Neural progenitor cell (in vitro differentiated cells): ENCODE measurements at regions not wholly inside any gene's neighbourhood (a gene's known extent, or its start where the extent isn't known, plus 50 kb on each side); places are given as distances from the start of the nearest gene placed in this dataset.
"Not testable (repeated sequence)": the region's sequence is repeated elsewhere in the genome, so short reads cannot be mapped to it uniquely, and the experiment has no call there.

Source experiments
- DNase-seq: peaks from one replicate; pipeline ENCODE4 v3.0.0-alpha.2; 2016; ENCODE audit warnings: low spot score
- H2AFZ ChIP-seq: fragments of 200-600 bp; sonication (generic); replicated peaks from 2 replicates; pipeline ENCODE4 v1.6.1; 2016; ENCODE audit warnings: antibody characterized with exemption
- H3F3A ChIP-seq: fragments of 200-600 bp; sonication (generic); 2 replicates; pipeline ENCODE4 v1.6.1; 2016; ENCODE audit warnings: antibody characterized with exemption, low read depth
- H3K27ac ChIP-seq: fragments of 200-600 bp; sonication (generic); 2 replicates; pipeline ENCODE4 v1.5.1; 2016; ENCODE audit warnings: mild to moderate bottlenecking
- H3K27me3 ChIP-seq: fragments of 200-600 bp; sonication (generic); 2 replicates; pipeline ENCODE4 v1.6.1; 2016; ENCODE audit warnings: mild to moderate bottlenecking, moderate library complexity
- H3K36me3 ChIP-seq: fragments of 200-600 bp; sonication (generic); 2 replicates; pipeline ENCODE4 v1.5.1; 2016
- H3K4me1 ChIP-seq: fragments of 200-600 bp; sonication (generic); 2 replicates; pipeline ENCODE4 v1.6.1; 2016; ENCODE audit warnings: mixed run types
- H3K4me2 ChIP-seq: fragments of 200-600 bp; sonication (generic); 2 replicates; pipeline ENCODE4 v1.6.1; 2016
- H3K4me3 ChIP-seq: fragments of 200-600 bp; sonication (generic); 2 replicates; pipeline ENCODE4 v1.5.1; 2016
- H3K79me2 ChIP-seq: fragments of 200-600 bp; sonication (generic); 2 replicates; pipeline ENCODE4 v1.6.1; 2016; ENCODE audit warnings: low read depth
- H3K9ac ChIP-seq: fragments of 200-600 bp; sonication (generic); 2 replicates; pipeline ENCODE4 v1.6.1; 2016
- H3K9me3 ChIP-seq: fragments of 200-600 bp; sonication (generic); 2 replicates; pipeline ENCODE4 v1.5.1; 2016; ENCODE audit warnings: low read depth
- H4K20me1 ChIP-seq: fragments of 200-600 bp; sonication (generic); 2 replicates; pipeline ENCODE4 v1.6.1; 2016; ENCODE audit warnings: low read depth
- H3K27ac Mint-ChIP-seq: 3 replicates; pipeline ENCODE4 v1.8.0; 2021; ENCODE audit warnings: mixed read lengths
- H3K27me3 Mint-ChIP-seq: 2 replicates; pipeline ENCODE4 v1.8.0; 2022; ENCODE audit warnings: low read depth, mild to moderate bottlenecking, inconsistent platforms, moderate library complexity, mixed read lengths; ENCODE audit not compliant: insufficient read depth
- H3K36me3 Mint-ChIP-seq: 3 replicates; pipeline ENCODE4 v1.8.0; 2021; ENCODE audit warnings: mixed read lengths
- H3K4me1 Mint-ChIP-seq: 3 replicates; pipeline ENCODE4 v1.8.0; 2021; ENCODE audit warnings: mixed read lengths
- H3K4me3 Mint-ChIP-seq: 3 replicates; pipeline ENCODE4 v1.8.0; 2021; ENCODE audit warnings: mild to moderate bottlenecking, moderate library complexity, mixed read lengths
- H3K9me3 Mint-ChIP-seq: 3 replicates; pipeline ENCODE4 v1.8.0; 2020; ENCODE audit warnings: mixed read lengths
- EZH2 ChIP-seq: fragments of 200-600 bp; sonication (generic); IDR thresholded peaks from 2 replicates; pipeline ENCODE4 v1.6.1; 2017; ENCODE audit warnings: antibody characterized with exemption, mild to moderate bottlenecking, moderate library complexity
- EZH2phosphoT487 ChIP-seq: fragments of 200-600 bp; sonication (generic); IDR thresholded peaks from 2 replicates; pipeline ENCODE4 v1.6.1; 2017; ENCODE audit warnings: antibody characterized with exemption
- TF ChIP-seq, protein P1 (sequence below): fragments of 200-600 bp; sonication (generic); IDR thresholded peaks from 2 replicates; pipeline ENCODE4 v1.5.1; 2017; ENCODE audit warnings: antibody characterized with exemption, mild to moderate bottlenecking

DNA sequence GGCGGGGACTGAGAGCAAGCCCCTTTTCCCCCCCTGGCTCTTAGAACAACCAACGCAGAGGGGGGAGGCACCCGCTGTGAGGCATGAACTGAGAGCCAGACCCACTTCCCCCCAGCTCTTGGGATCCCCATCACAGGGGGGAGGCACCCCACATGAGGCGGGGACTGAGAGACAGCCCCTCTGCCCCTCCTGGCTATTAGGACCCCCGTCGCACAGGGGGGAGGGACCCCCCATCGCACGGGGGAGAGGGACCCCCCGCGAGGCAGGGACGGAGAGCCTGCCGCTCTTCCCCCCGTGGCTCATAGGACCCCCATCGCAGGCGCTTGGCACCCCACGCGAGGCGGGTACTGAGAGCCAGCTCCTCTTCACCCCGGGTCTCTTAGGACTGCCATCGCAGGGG lies 195.8 kb upstream of the PZP start:
- Histone ChIP-seq H3K9ac (no peak overlapping the region), H3K27ac (no peak overlapping the region), H3F3A (peaks cover 14% of the 10 kb centered on the region), H2AFZ (no peak overlapping the region), H3K79me2 (no peaks in the 10 kb centered on the region), H3K36me3 (no peaks in the 10 kb centered on the region), H4K20me1 (no peaks in the 10 kb centered on the region), H3K4me1 (peaks cover 13% of the 10 kb centered on the region), H3K4me3 (no peak overlapping the region), H3K9me3 (no peaks in the 10 kb centered on the region), H3K4me2 (no peak overlapping the region), H3K27me3 (no peaks in the 10 kb centered on the region)
- Mint-ChIP-seq H3K4me1 (peaks cover 3% of the 10 kb centered on the region), H3K4me3 (no peak overlapping the region), H3K27me3 (peaks cover 2% of the 10 kb centered on the region), H3K9me3 (no peaks in the 10 kb centered on the region), H3K36me3 (peaks cover 2% of the 10 kb centered on the region), H3K27ac (no peak overlapping the region)
- TF ChIP-seq, protein P1, sequence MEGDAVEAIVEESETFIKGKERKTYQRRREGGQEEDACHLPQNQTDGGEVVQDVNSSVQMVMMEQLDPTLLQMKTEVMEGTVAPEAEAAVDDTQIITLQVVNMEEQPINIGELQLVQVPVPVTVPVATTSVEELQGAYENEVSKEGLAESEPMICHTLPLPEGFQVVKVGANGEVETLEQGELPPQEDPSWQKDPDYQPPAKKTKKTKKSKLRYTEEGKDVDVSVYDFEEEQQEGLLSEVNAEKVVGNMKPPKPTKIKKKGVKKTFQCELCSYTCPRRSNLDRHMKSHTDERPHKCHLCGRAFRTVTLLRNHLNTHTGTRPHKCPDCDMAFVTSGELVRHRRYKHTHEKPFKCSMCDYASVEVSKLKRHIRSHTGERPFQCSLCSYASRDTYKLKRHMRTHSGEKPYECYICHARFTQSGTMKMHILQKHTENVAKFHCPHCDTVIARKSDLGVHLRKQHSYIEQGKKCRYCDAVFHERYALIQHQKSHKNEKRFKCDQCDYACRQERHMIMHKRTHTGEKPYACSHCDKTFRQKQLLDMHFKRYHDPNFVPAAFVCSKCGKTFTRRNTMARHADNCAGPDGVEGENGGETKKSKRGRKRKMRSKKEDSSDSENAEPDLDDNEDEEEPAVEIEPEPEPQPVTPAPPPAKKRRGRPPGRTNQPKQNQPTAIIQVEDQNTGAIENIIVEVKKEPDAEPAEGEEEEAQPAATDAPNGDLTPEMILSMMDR: no peak
- TF ChIP-seq EZH2 (no peak), EZH2phosphoT487 (no peak)
- DNase-seq: peak; percentile 9

DNA sequence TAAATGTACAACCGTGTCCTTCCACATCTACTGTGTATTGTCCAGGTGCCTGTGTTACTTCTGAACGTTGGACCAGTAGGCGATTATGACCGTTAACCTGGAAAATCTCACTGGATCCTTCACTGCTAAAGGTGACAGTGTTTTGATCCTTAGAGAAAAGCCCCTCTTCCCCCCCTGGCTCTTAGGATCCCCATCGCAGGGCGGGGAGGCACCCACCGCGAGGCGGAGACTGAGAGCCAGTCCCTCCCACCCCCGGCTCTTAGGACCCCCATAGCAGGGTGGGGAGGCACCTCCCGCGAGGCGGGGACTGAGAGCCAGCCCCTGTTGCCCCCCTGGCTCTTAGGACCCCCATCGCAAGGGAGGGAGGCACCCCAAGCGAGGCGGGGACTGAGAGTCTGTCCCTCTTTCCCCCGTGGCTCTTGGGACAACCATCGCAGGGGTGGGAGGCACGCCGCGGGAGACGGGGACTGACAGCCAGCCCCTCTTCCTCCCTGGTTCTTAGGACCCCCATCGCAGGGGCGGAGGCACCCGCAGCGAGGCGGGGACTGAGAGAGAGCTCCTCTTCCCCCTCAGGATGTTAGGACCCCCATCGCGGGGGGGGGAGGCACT lies 194.3 kb upstream of the PZP start:
- not testable (repeated sequence) for H3K9me3 Mint-ChIP-seq, H3K9me3 ChIP-seq, H3K4me3 ChIP-seq, H4K20me1 ChIP-seq, H3K9ac ChIP-seq, H3K4me1 Mint-ChIP-seq, H3K27ac ChIP-seq, H3K27me3 ChIP-seq, H3K4me2 ChIP-seq, H3K4me3 Mint-ChIP-seq, H3K27me3 Mint-ChIP-seq, H3K79me2 ChIP-seq, H2AFZ ChIP-seq, DNase-seq, H3K36me3 Mint-ChIP-seq, H3K27ac Mint-ChIP-seq, H3K36me3 ChIP-seq
- peaks cover 12% of the 10 kb centered on the region for H3F3A ChIP-seq
- peaks cover 10% of the 10 kb centered on the region for H3K4me1 ChIP-seq

- H3K4me2 ChIP-seq, H3K9me3 ChIP-seq, H3K36me3 ChIP-seq, H3K27ac Mint-ChIP-seq, H3K9me3 Mint-ChIP-seq, H4K20me1 ChIP-seq, H3K79me2 ChIP-seq, DNase-seq, H3F3A ChIP-seq, H3K27me3 ChIP-seq, H3K4me3 Mint-ChIP-seq, H2AFZ ChIP-seq, H3K4me3 ChIP-seq, H3K27me3 Mint-ChIP-seq, H3K9ac ChIP-seq, H3K36me3 Mint-ChIP-seq, H3K27ac ChIP-seq: not testable (repeated sequence)
- peaks cover 10% of the 10 kb centered on the region for H3K4me1 Mint-ChIP-seq
- peaks cover 18% of the 10 kb centered on the region for H3K4me1 ChIP-seq
Measured at GRCh38 chr12:9396367-9396766, 188.2 kb upstream of the PZP start.

- H3K4me1 Mint-ChIP-seq: peaks cover 10% of the 10 kb centered on the region
- H2AFZ ChIP-seq, H3K27me3 ChIP-seq, H3K27ac ChIP-seq, H3K9me3 Mint-ChIP-seq, H3F3A ChIP-seq, H3K4me2 ChIP-seq, H3K36me3 Mint-ChIP-seq, H3K79me2 ChIP-seq, H3K27me3 Mint-ChIP-seq, DNase-seq, H3K4me3 ChIP-seq, H3K9me3 ChIP-seq, H3K4me3 Mint-ChIP-seq, H3K9ac ChIP-seq, H3K27ac Mint-ChIP-seq, H4K20me1 ChIP-seq, H3K36me3 ChIP-seq: not testable (repeated sequence)
- H3K4me1 ChIP-seq: peaks cover 20% of the 10 kb centered on the region
Measured at GRCh38 chr12:9395220-9395619, 187.0 kb upstream of the PZP start.

DNA sequence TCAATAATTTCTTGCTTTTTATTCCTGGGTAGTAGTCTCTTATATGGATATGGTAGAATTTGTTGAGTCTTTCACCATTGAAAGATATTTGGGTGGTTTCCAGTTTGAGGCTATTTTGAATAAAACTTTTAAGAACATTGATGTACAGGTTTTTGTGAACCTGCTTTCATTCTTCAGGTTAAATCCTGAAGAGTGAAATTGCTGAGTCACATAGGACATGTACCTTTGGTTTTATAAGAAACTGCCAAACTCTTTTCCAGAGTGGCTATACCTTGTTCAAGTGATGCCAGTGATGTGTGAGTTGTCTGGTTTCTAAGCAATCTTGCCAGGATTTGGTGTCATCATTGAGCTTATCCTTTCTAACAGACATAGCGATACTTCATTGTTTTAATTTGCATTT lies 184.6 kb upstream of the PZP start:
- H3K27ac ChIP-seq: no peak overlapping the region
- Mint-ChIP-seq H3K4me1 (peaks cover 10% of the 10 kb centered on the region), H3K27me3 (peaks cover 2% of the 10 kb centered on the region), H3K9me3 (no peaks in the 10 kb centered on the region), H3K27ac (no peak overlapping the region), H3K4me3 (no peak overlapping the region), H3K36me3 (peaks cover 2% of the 10 kb centered on the region)
- H2AFZ ChIP-seq: no peak overlapping the region
- H3K36me3 ChIP-seq: no peaks in the 10 kb centered on the region
- no peaks in the 10 kb centered on the region for H4K20me1 ChIP-seq
- H3K4me2 ChIP-seq: no peak overlapping the region
- no peak overlapping the region for H3K4me3 ChIP-seq
- H3K4me1 ChIP-seq: peaks cover 20% of the 10 kb centered on the region
- no peaks in the 10 kb centered on the region for H3K9me3 ChIP-seq
- H3K79me2 ChIP-seq: no peaks in the 10 kb centered on the region
- no peak for DNase-seq
- TF ChIP-seq, protein P1: no peak
- TF ChIP-seq EZH2: no peak
- TF ChIP-seq EZH2phosphoT487: no peak
- peaks cover 4% of the 10 kb centered on the region for H3F3A ChIP-seq
- H3K27me3 ChIP-seq: no peaks in the 10 kb centered on the region
- H3K9ac ChIP-seq: no peak overlapping the region
